ELF-1 (cell line): ENCODE measurements at regions not wholly inside any gene's neighbourhood (a gene's known extent, or its start where the extent isn't known, plus 50 kb on each side); places are given as distances from the start of the nearest gene placed in this dataset.
"Not testable (repeated sequence)": the region's sequence is repeated elsewhere in the genome, so short reads cannot be mapped to it uniquely, and the experiment has no call there.

ENCODE experiments used
- DNase-seq: peaks from one replicate; pipeline ENCODE4 v3.0.0-alpha.2; 2016; ENCODE audit warnings: low read depth, low spot score

- not testable (repeated sequence) for DNase-seq
Measured at GRCh38 chr16:29201296-29202024, 205.1 kb downstream of the NPIPB11 start.

DNA sequence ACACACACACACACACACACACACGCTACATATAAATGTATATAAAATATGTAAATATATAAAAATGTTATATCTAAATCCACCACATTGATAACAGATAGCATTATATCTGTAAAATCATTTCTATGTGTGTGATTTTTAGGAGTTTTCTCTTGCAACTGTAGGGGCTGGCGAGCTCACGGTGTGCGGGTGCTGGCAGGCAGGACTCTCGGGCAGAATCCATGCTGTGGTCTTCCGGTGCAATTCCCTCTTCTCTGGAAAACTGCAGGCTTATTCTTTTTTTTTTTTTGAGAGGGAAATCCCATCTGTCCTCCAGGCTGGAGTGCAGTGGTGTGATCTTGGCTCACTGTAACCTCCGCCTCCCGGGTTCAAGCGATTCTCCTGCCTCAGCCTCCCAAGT lies 205.8 kb downstream of the NPIPB11 start:
- DNase-seq = not testable (repeated sequence)

DNA sequence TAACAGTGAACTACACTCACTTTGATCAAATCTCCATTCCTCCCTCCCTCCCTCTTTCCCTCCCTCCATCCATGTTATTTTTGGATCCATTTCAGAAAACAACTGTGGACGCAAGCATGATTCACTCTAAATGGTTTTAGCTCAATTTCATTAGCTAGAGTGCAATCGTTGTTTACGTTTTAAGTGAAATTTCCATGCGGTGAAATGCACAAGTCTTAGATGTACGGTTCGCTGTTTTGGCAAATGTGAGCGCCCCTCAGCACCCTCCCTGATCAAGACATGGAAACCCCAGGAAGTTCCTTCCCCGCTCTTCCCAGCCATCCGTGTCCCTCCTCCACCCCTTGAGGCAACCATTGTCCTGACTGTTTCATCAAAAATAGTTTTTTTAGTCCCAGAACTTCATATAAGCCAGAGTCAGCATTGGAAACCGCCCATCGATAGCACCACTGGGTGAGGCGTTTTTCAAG lies 206.3 kb downstream of the NPIPB11 start:
- DNase-seq = not testable (repeated sequence)

DNA sequence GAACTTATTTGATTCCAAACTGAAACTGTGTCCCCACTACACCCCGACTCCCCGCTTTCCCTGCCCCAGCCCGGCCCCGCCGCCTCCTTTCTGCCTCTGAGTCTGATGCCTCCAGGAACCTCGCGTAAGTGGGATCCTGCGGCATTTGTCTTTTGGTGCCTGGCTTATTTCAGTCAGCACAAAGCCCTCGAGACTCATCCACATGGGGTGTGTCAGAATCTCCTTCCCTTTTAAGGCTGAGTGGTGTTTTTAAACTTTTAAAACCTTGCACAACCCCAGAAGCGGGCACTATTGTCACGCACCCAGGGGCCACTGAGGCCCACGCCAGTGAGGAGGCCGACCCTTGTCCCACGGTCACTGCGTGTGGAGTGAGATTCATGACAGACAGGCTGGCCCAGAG lies 206.9 kb downstream of the NPIPB11 start:
- DNase-seq = not testable (repeated sequence)

DNA sequence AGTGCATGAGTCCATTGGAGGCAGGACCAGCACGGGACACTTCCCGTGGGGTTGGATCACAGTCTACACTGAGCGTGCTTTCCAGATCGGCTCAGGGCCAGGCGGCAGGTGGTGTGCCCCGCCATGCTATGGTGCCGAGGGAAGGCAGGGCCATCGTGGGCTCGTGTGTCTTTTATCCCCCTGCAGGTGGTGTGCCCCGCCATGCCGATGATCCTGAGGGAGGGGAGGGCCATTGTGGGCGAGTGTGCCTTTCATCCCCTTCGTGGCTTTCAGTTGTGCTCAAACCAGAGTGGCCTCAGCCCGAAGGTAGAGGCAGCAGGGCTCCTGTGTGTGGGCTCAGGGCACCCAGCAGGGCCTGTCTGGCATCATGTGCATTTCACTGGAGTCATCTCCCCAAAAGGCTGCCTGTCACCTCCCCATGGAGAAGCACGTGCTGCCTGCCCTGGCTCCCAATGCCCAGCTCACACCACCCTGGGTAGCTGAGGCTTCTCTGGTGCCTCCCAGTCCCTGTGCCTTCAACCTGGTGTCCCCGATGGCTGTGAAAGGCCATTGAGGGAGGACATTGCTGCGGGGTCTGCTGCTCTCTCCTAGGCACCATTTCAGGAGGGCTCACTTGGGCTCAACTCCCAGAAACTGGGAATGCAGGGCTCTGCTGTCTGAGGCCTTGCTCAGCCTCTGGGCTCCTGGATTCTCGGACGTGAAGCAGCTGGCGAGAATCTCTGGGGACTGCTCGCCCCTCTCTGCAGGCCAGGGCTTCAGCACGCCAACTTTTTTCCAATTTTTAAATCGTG lies 207.6 kb downstream of the NPIPB11 start:
- DNase-seq = no peak

DNA sequence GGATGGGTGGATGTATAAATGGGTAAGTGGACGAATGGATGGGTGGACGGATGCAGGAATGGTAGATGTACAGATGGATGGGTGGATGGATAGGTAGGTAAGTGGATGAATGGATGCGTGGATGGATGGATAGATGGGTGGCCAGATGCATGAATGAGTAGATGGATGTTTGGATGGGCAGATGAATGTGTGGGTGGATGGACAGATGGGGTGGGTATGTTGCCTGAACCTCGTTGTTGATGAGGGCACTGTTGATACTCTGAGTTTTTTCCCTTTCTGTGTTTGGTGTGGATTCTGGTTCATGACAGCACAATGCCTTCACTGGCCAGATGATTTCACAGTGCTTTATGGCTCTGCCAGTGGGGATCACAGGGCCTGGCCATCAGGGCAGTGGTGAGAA lies 208.3 kb downstream of the NPIPB11 start:
- DNase-seq = no peak

DNA sequence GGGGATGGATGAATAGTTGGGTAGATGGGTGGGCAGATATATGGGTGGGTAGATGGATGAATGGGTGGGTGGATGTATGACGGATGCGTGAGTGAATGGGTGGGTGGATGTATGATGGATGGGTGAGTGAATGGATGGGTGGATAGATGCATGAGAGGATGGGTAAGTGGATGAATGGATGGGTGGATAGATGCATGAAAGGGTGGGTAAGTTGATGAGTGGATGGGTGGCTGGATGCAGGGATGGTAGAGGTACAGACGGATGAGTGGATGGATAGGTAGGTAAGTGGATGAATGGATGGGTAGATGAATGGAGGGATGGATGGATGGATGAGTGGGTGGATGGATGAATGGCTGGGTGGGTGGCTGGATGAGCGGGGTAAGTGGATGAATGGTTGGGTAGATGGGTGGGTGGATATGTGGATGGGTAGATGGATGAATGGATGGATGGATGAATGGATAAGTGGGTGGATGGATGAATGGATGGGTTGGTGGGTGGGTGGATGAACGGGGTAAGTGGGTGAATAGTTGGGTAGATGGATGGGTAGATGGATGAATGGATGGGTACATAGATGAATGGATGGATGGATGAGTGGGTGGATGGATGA lies 208.9 kb downstream of the NPIPB11 start:
- DNase-seq = not testable (repeated sequence)

- DNase-seq = not testable (repeated sequence)
Measured at GRCh38 chr16:29196746-29197145, 209.8 kb downstream of the NPIPB11 start.

DNA sequence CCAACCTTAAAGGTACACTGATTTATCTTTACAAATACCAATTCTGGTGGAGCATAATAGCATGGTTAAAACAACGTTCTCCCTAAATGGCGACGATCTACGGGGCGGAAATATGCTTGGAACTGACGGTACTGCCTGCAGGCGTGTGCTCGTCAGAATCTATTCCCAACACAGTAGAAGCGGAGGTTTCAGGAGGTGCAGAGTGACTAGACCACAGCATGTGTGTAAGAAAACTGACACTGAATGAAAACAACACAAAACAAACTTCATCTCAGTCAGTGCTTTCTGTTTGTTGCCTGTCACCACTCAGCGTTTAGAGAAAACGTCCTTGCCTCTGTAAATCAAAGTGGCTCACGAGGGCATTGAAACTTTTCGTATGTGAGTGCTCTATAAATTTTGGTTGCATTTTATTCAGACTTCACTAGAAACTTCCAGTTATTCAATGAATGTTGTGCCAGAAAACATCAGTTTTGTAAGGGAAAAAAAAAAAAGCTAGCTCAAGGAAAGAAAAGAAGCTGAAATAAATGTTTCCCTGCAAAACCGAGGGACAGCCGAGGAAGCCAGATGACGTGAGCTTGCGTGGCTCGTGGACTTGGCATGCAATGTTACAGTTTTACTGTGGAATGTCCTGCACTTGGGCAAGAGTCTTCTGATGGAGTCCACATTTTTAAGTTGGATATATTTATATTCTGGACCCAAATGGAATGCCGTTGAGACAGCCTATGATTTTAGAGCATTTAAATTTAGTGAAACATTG lies 210.4 kb downstream of the LAT start:
- not testable (repeated sequence) for DNase-seq

DNA sequence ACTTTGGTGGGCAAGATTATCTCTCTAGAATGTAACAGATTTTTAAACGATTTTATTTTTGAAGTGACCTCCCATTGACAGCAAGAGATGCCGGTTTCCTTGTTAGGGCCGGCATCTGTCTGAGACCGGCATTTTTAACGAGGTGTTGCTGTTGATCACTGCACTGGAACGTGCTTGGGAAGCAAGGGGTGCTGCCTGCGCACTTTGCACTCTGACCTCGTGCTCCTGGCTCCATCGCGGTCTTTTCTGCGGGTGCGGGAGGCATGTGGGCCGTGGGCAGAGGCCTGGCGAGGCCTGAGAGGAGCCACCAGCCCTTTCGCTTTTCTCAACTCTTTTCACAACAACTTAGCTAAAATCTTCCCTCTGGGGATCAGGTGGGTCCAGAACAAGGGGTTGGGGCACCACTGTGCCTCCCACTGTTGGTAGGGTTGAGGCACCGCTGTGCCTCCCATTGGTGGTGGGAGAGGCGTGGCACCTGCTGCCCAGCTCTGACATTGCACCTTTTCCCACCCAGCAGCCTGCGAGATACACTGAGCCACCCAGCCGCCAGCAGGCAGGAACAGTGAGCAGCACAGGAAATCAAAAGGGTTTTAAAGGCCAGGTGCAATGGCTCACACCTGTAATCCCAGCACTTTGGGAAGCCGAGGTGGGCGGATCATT lies 209.5 kb downstream of the LAT start:
- DNase-seq = not testable (repeated sequence)

DNA sequence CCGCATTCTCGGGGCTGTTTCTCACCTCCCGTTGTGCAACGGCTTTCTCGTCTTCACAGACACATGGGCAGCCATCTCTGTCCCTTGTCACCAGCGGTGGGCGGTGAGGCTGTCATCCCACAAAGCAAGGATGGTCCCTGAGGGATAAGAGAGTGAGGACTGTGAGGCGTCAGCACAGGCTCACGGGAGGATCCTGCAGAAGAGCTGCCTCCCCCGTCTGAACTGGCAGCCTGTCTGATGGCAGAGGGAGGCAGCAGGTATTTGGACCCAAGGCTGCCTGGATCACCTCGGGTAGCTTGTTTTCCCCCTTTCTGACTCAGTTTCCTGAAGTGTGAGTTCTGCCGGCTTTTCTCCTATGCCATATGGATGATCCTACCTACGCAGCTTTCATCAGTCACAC lies 208.8 kb downstream of the LAT start:
- DNase-seq = not testable (repeated sequence)

GRCh38 chr16:29193248-29193574 lies 208.4 kb downstream of the LAT start:
- DNase-seq = not testable (repeated sequence)

DNA sequence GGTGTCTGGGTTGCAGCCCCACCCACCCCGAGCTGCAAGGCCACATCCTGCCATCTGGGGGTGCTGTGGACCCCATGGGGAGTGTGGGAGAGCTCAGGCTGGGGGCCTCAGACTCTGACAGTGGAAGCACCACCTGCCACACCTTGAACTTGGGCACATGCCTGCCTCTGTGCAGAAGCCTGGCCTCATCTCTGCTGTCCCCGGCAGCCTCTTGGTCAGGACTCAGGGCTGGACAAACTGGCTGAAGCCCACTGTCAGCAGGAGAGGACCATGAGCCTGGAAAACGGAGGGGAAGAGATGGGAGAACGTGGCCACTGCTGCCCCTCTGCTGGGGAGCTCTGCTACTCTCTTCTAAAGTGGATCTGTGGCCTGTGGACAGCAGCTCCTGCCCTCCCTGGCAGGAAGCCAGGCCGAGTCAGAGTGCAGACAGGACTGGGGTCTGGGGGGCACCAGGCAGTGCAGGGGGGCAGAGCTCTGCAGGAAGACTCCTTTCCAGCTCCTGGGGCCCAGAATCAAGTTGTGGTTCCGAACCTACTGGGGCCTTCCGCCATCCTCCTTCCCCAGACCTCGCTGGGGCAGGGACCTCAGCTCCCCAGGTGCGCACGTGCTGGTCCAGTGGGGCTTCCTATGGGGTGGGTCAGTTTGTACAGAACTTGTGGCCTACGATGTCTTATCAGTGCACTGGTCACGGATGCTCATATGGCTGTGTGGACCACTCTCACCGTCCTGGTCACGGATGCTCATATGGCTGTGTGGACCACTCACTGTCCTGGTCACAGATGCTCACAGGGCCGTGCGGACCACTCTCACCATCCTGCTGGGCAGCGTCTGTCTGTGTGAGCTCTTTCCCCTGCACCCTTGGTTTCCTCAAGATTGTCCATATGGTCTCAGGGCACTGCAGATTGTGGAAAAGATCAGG lies 207.7 kb downstream of the LAT start:
- DNase-seq = no peak

- DNase-seq = not testable (repeated sequence)
Measured at GRCh38 chr16:29191636-29192180, 206.9 kb downstream of the LAT start.

DNA sequence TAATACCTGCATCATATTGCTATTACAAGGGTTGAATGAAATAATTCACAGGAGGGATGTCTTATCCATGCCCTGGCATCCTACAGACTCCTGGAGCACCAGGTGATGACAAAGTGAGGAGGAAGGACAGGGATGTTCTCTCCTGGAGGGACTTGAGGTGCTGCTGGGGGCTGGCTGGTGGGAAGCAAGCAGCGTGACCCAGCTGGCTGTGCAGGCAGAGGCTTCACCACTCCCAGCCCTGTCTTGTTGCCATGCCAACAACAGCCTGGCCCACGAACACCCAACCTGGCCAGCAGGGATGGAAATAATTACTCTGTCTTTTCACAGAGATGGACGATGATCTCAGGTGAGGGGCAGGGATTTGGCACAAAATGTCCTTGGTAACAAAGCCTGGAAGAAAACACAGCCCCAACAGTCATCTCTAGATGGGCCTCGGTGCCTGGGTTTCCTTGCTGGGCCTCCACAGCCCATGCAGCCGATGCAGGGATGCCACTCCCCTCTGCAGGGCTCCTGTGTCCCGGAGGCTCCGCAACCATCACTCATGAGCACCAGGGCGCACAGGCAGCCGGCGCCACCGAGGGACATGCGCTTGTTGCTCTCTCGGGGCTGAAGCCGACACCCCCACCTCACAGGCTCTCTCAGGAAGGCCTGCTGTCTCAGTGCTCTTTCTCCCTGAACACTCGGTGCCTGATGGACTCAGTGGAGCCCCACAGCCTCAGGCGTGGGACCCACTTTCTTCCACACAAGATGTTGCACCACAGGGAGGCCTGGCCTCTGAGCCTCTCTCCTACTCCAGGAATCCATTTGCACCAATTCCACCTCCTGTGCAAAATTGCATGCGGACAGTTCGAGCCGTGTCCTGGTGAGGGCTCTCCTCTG lies 205.9 kb downstream of the LAT start:
- DNase-seq = not testable (repeated sequence)

DNA sequence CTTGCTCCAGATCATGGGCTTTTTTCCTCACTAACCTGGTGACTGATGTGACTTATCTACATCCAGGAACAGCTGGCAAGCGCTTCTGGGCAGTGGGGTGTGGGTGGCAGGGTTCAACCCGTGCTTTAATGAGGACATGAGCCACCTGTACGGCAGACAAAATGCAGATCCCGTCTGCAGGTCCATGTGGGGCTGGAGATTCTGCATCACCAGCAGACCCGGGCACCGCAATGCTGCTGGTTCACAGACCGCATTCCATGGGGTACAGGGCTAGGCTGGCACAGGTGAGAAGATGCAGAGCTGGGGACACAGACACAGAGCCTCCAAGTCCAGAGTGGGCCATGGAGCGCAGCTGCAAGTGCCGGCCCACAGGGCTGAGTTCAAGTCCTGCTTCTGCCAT lies 204.0 kb downstream of the LAT start:
- DNase-seq = not testable (repeated sequence)

DNA sequence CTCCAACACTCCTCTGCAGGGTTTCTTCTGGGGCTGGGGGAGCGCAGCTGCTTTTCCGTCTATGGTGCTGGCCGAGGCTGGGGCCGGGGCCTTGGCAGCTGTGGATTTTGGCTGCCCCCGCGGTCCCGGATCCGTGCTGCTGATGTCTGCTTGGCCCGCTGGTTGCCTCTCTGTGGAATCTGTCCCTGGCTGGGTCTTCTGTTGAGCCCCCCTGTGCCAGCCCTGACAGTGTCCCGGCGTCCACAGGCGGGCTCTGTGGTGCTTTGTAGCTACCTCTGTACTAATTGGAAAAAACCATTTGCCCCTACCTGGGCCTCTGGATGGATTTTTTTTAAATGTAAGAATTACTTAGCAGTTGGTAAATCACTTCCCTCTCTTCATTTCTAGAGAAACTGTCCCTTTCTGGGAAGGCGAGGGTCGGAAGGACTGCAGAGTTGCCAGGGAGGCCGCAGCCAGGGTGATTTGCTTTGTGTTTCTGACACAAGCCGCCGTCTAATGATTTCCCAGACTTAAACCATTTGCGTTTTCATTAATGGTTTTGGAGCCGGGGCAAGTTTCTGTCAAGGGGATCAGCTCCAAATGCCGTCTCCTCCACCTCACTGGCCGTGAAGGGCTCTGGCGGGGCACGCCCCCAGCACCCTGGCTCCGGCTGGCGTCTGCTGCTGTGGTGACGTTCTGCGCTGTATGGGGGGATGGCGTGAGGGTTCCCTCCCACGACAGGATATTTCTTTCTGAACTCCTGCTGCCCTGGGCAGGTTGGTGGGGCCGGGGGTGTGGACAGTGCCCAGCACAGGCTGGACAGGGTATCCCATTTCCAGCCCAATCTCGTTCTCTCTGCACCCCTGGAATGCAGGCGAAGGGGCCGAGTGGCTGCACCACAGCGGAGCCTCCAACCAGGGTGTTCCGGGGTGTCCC lies 201.7 kb downstream of the LAT start:
- DNase-seq = not testable (repeated sequence)

- DNase-seq = not testable (repeated sequence)
Measured at GRCh38 chr16:29185872-29186271, 201.0 kb downstream of the LAT start.
